ENCODE measurements at regions not wholly inside any gene's neighbourhood (a gene's known extent, or its start where the extent isn't known, plus 50 kb on each side); places are given as distances from the start of the nearest gene placed in this dataset.

DNA sequence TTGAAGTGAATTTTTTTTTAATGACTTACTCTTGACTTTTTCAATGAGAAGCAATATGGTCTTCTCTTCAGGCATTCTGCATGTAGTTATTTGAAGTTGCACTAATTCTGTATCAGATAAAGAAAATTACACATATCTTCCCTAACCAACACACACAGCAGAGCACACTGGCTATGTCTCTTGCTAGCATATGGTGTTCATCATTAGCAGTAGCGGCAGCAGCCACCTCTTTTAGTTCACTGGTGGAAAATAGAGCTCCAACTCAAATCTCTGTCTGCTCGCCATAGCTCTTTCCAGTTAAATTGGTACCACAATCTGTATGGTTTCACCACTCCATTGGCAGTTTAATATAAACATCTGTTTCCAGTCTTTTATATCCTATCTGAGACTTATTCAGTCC, 278.1 kb upstream of the ZEB2 start:
- Mint-ChIP-seq H3K36me3 (ENCODE audit: low read depth) (no peaks in the 10 kb centered on the region), H3K27me3 (no peaks in the 10 kb centered on the region), H3K27ac (no peak overlapping the region), H3K4me3 (no peak overlapping the region), H3K9me3 (no peaks in the 10 kb centered on the region), H3K4me1 (no peaks in the 10 kb centered on the region)
- ATAC-seq (ENCODE audit: low read depth), result no peak
- TF ChIP-seq CTCF (IDR thresholded peaks at IDR 0.05), result no peak
- intact Hi-C loops (cut with micrococcal nuclease), result no loop called here
- ChIA-PET POLR2A (no interaction called here), CTCF (no interaction called here)
- no peak for DNase-seq

DNA sequence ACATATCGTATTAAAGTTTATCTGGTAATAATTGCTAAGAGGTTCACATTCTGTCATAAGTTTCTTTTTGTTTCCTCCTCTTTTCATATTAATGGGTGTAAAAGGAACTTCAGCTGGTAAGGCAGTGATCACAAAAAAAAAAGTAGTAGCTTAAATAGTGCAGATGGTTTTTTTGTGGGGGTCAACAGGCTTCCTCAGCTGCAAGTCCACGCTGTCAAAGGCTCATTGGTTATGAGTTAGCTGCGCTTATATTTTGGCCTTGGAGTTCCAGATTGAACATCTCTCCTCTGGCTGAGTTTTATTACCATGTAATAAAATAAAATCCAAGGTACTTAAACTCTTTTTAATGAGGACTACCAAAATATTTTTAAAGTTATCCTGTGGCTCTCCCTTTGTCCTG, 277.0 kb upstream of the ZEB2 start:
- DNase-seq (no peak), ATAC-seq (ENCODE audit: low read depth) (no peak)
- no peaks in the 10 kb centered on the region for H3K9me3 Mint-ChIP-seq
- no peak overlapping the region for H3K27ac Mint-ChIP-seq
- intact Hi-C loops (cut with micrococcal nuclease), result no loop called here
- no peaks in the 10 kb centered on the region for H3K36me3 Mint-ChIP-seq (ENCODE audit: low read depth)
- TF ChIP-seq CTCF (IDR thresholded peaks at IDR 0.05), result no peak
- POLR2A ChIA-PET, result no interaction called here
- CTCF ChIA-PET, result no interaction called here
- no peak overlapping the region for H3K4me3 Mint-ChIP-seq
- no peaks in the 10 kb centered on the region for H3K4me1 Mint-ChIP-seq
- no peaks in the 10 kb centered on the region for H3K27me3 Mint-ChIP-seq

GRCh38 chr2:144796164-144796563, 276.2 kb upstream of the ZEB2 start:
- POLR2A ChIA-PET, result no interaction called here
- TF ChIP-seq CTCF (IDR thresholded peaks at IDR 0.05), result no peak
- H3K4me3 Mint-ChIP-seq, result no peak overlapping the region
- H3K36me3 Mint-ChIP-seq (ENCODE audit: low read depth), result no peaks in the 10 kb centered on the region
- ATAC-seq (ENCODE audit: low read depth), result no peak
- H3K27me3 Mint-ChIP-seq, result no peaks in the 10 kb centered on the region
- no peaks in the 10 kb centered on the region for H3K4me1 Mint-ChIP-seq
- no peaks in the 10 kb centered on the region for H3K9me3 Mint-ChIP-seq
- no peak overlapping the region for H3K27ac Mint-ChIP-seq
- no peak for DNase-seq
- CTCF ChIA-PET, result no interaction called here
- intact Hi-C loops (cut with micrococcal nuclease), result no loop called here

- Mint-ChIP-seq H3K27ac (no peak overlapping the region), H3K4me3 (no peak overlapping the region), H3K36me3 (ENCODE audit: low read depth) (no peaks in the 10 kb centered on the region), H3K9me3 (no peaks in the 10 kb centered on the region), H3K4me1 (no peaks in the 10 kb centered on the region), H3K27me3 (no peaks in the 10 kb centered on the region)
- DNase-seq, result no peak
- TF ChIP-seq CTCF (IDR thresholded peaks at IDR 0.05), result no peak
- ChIA-PET CTCF (no interaction called here), POLR2A (no interaction called here)
- intact Hi-C loops (cut with micrococcal nuclease), result no loop called here
- no peak for ATAC-seq (ENCODE audit: low read depth)
Observed at GRCh38 chr2:144785253-144785652, 265.3 kb upstream of the ZEB2 start.

- CTCF ChIA-PET, result no interaction called here
- DNase-seq (no peak), ATAC-seq (ENCODE audit: low read depth) (no peak)
- intact Hi-C loops (cut with micrococcal nuclease), result no loop called here
- no peak for TF ChIP-seq CTCF (IDR thresholded peaks at IDR 0.05)
- POLR2A ChIA-PET, result no interaction called here
- H3K36me3 Mint-ChIP-seq (ENCODE audit: low read depth), result no peaks in the 10 kb centered on the region
- H3K27me3 Mint-ChIP-seq, result no peaks in the 10 kb centered on the region
- H3K27ac Mint-ChIP-seq, result no peak overlapping the region
- H3K4me1 Mint-ChIP-seq, result no peaks in the 10 kb centered on the region
- H3K4me3 Mint-ChIP-seq, result no peak overlapping the region
- H3K9me3 Mint-ChIP-seq, result no peaks in the 10 kb centered on the region
Observed at GRCh38 chr2:144780983-144781382, 261.1 kb upstream of the ZEB2 start.
